T47D (cell line): ENCODE measurements at regions not wholly inside any gene's neighbourhood (a gene's known extent, or its start where the extent isn't known, plus 50 kb on each side); places are given as distances from the start of the nearest gene placed in this dataset.
A peak's percentile ranks its signal among the peaks of the same experiment; 100 is the strongest.

ENCODE experiments used
- DNase-seq, 2 experiments: peaks; one replicate each; pipeline versions ENCODE4 v3.0.0 to v3.0.0-alpha.2; 2011 to 2012; ENCODE audit warnings: low read depth in 1 of 2, low spot score in 1 of 2
- JUND ChIP-seq: IDR thresholded peaks from 2 replicates; pipeline ENCODE4 v1.6.1; 2012; ENCODE audit warnings: low read depth
- in situ Hi-C: cut with HindIII; loops from 2 replicates; pipeline ENCODE4 v1.10.0; 2016; ENCODE audit warnings: low sequenced_read_pairs, low pct_unique_long_range_greater_than_20kb

- DNase-seq: no peak
- in situ Hi-C loops: no loop called here
- TF ChIP-seq JUND: no peak
Observed at GRCh38 chr6:165092881-165093595, 216.4 kb downstream of the C6orf118 start.

GRCh38 chr6:165091121-165091785, 218.2 kb downstream of the C6orf118 start:
- TF ChIP-seq JUND: no peak
- in situ Hi-C loops: no loop called here

DNA sequence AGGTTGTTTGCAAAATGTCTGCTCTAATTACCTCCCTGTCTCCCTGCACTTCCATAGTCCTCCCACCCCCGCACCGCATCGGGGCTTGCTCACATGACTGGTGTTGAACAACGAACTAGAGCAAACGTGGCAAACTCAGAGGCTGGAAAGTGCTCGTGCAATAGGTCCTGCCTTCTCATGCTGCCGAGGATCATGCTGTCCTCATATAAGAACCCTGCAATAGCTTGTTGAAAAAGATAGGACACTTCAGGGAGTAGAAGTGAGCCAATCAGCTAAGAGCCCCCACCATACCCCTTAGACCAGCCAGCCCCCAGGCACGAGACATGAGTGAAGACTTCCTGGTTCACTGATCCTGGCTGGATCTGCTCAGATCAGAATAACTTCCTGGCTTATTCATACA, 219.2 kb downstream of the C6orf118 start:
- no peak for DNase-seq
- in situ Hi-C loops: no loop called here
- no peak for TF ChIP-seq JUND

More at GRCh38 chr6:165091121-165091785, 218.2 kb downstream of the C6orf118 start:
- DNase-seq: no peak

DNA sequence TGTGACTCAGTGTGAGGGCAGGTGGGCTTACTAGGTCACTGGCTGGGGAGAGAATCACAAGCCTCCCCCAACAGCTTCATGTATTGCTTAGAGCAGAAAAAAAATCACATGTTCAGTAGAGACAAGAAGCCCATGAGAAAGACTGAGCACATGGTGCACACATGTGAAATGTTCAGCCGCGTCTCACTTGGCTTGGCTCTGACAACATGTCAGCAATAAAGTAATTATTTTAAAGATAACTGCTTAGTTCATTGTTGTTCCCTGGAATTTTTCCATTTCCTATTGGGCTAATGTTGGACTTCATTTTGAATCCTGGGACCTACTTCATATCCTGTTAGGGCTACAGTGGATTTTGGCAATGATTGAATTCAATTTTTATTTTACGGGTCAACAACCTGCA, 222.6 kb downstream of the C6orf118 start:
- in situ Hi-C loops: no loop called here
- no peak for DNase-seq
- TF ChIP-seq JUND: no peak

- in situ Hi-C loops: no loop called here
- no peak for TF ChIP-seq JUND
- no peak for DNase-seq
Observed at GRCh38 chr6:165082636-165083035, 226.8 kb downstream of the C6orf118 start.

GRCh38 chr6:165081944-165082532, 227.4 kb downstream of the C6orf118 start:
- TF ChIP-seq JUND: no peak
- in situ Hi-C loops: no loop called here
- DNase-seq: no peak

- in situ Hi-C loops: no loop called here
- no peak for DNase-seq
- TF ChIP-seq JUND: no peak
Observed at GRCh38 chr6:165077876-165078275, 231.5 kb downstream of the C6orf118 start.

DNA sequence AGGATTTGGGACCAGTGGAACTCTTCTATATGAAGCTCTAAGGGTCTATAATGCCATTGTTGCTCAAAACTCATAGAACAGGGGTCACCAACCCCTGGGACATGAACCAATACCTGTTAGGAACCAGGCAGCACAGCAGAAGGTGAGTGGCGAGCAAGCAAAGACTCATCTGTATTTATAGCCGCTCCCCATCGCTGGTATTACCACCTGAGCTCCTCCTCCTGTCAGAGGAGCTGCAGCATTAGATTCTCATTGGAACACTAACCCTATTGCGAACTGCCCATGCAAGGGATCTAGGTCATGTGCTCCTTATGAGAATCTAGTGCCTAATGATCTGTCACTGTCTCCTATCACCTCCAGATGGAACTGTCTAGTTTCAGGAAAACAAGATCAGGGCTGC, 237.5 kb downstream of the C6orf118 start:
- no peak for DNase-seq
- in situ Hi-C loops: no loop called here
- no peak for TF ChIP-seq JUND

GRCh38 chr6:165060720-165061119, 248.7 kb downstream of the C6orf118 start:
- DNase-seq: no peak
- no peak for TF ChIP-seq JUND
- in situ Hi-C loops: no loop called here

DNA sequence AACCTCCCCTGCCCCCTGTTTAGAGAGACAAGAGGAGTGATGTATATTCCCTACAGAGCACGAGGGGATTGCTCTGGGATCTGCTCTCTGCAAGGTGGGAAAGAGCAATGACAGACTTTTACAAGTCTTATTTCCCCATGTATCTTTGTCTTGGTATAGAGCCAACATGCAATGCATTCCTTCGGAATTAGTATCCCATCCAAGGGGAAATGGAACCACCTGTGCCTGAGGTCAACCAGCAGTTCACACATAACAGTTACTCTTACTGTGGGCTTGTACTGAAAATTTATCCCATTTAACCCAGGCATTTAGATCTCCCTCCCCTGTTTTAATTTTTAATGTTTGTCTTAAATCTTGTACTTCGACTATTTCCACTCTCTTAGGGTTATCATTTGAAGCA, 250.4 kb downstream of the C6orf118 start:
- no peak for TF ChIP-seq JUND
- in situ Hi-C loops: no loop called here

DNA sequence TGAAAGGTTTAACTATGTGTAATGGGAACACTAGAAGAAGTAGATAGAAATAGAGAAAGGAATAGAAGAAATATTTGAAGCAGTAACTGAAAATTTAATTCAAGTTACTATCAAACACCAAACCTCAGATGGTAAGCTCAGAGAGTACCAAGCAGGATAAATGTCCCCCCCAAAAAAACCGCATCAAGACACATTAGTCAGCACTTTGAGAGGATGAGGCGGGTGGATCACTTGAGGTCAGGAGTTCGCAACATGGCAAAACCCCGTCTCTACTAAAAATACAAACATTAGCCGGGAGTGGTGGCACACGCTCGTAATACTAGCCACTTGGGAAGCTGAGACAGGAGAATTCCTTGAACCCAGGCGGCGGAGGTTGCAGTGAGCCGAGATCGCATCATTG, 253.1 kb downstream of the C6orf118 start:
- DNase-seq: no peak
- no peak for TF ChIP-seq JUND
- in situ Hi-C loops: no loop called here

More for the DNA sequence above, 250.4 kb downstream of the C6orf118 start:
- peak in 1 of 2 experiments; percentile 7 for DNase-seq

- in situ Hi-C loops: no loop called here
- DNase-seq: no peak
- no peak for TF ChIP-seq JUND
Observed at GRCh38 chr6:165055231-165055630, 254.2 kb downstream of the C6orf118 start.
